ENCODE measurements at regions not wholly inside any gene's neighbourhood (a gene's known extent, or its start where the extent isn't known, plus 50 kb on each side); places are given as distances from the start of the nearest gene placed in this dataset.

DNA sequence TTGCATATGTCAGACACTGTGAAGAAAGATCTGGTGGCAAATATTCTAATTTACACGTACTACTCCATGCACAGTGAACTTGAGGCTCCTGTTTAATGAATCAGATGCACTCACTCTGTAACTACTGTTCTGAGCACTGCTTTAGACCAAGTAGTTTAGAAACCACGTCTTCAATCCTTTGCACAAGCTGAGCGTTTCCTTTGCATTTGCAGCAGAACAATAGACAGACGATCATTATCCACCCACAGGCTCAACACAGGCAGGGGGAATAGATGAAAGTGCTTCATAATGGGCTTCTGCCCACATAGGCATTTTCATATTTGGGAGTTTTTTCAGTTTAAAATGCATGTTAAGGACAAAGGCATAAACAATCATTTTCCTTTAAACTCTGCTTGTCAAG, 423.3 kb upstream of the ADAMTS16 start:
- TF ChIP-seq POLR2A (IDR thresholded peaks at IDR 0.05) (no peak), POLR2AphosphoS5 (IDR thresholded peaks at IDR 0.05) (no peak)
- TF ChIP-seq, protein P1, sequence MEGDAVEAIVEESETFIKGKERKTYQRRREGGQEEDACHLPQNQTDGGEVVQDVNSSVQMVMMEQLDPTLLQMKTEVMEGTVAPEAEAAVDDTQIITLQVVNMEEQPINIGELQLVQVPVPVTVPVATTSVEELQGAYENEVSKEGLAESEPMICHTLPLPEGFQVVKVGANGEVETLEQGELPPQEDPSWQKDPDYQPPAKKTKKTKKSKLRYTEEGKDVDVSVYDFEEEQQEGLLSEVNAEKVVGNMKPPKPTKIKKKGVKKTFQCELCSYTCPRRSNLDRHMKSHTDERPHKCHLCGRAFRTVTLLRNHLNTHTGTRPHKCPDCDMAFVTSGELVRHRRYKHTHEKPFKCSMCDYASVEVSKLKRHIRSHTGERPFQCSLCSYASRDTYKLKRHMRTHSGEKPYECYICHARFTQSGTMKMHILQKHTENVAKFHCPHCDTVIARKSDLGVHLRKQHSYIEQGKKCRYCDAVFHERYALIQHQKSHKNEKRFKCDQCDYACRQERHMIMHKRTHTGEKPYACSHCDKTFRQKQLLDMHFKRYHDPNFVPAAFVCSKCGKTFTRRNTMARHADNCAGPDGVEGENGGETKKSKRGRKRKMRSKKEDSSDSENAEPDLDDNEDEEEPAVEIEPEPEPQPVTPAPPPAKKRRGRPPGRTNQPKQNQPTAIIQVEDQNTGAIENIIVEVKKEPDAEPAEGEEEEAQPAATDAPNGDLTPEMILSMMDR (IDR thresholded peaks at IDR 0.05) = no peak

All from prostate gland (tissue), 2 donors.